MM.1S (cell line): ENCODE measurements at regions not wholly inside any gene's neighbourhood (a gene's known extent, or its start where the extent isn't known, plus 50 kb on each side); places are given as distances from the start of the nearest gene placed in this dataset.

Source experiments
- DNase-seq: peaks from one replicate; pipeline ENCODE4 v3.0.0-alpha.2; 2015
- H2AFZ ChIP-seq: fragments of 300-600 bp; sonication (generic); 2 replicates; pipeline ENCODE4 v1.6.0; 2016; ENCODE audit warnings: antibody characterized with exemption, low read length
- H3F3A ChIP-seq: fragments of 300-600 bp; sonication (generic); 2 replicates; pipeline ENCODE4 v1.6.1; 2016; ENCODE audit warnings: mild to moderate bottlenecking, antibody characterized with exemption, low read length, moderate library complexity, mixed read lengths; ENCODE audit not compliant: insufficient read depth
- H3K27ac ChIP-seq: fragments of 300-600 bp; sonication (generic); 2 replicates; pipeline ENCODE4 v1.5.1; 2016; ENCODE audit warnings: mild to moderate bottlenecking, low read length
- H3K27me3 ChIP-seq: fragments of 300-600 bp; sonication (generic); replicated peaks from 2 replicates; pipeline ENCODE4 v1.6.0; 2016; ENCODE audit warnings: low read length; ENCODE audit not compliant: insufficient read depth
- H3K36me3 ChIP-seq: fragments of 300-600 bp; sonication (generic); replicated peaks from 2 replicates; pipeline ENCODE4 v1.6.1; 2016; ENCODE audit warnings: mild to moderate bottlenecking, low read length, mixed read lengths; ENCODE audit not compliant: insufficient read depth
- H3K4me1 ChIP-seq: fragments of 300-600 bp; sonication (generic); 2 replicates; pipeline ENCODE4 v1.6.1; 2016; ENCODE audit warnings: low read length, mixed read lengths
- H3K4me2 ChIP-seq: fragments of 300-600 bp; sonication (generic); 2 replicates; pipeline ENCODE4 v1.6.0; 2016; ENCODE audit warnings: low read depth, low read length
- H3K4me3 ChIP-seq: fragments of 300-600 bp; sonication (generic); 2 replicates; pipeline ENCODE4 v1.5.1; 2016; ENCODE audit warnings: low read length, mixed read lengths
- H3K79me2 ChIP-seq: fragments of 300-600 bp; sonication (generic); 2 replicates; pipeline ENCODE4 v1.6.1; 2016; ENCODE audit warnings: mixed run types, low read length, mixed read lengths
- H3K9ac ChIP-seq: fragments of 300-600 bp; sonication (generic); 2 replicates; pipeline ENCODE4 v1.6.1; 2016; ENCODE audit warnings: low read length, mixed read lengths
- H3K9me2 ChIP-seq: fragments of 300-600 bp; sonication (generic); replicated peaks from 2 replicates; pipeline ENCODE4 v1.6.1; 2016; ENCODE audit warnings: mild to moderate bottlenecking, low read length, mixed read lengths; ENCODE audit not compliant: insufficient read depth
- H3K9me3 ChIP-seq: fragments of 300-600 bp; sonication (generic); replicated peaks from 2 replicates; pipeline ENCODE4 v1.6.1; 2016; ENCODE audit warnings: mild to moderate bottlenecking, low read length, mixed read lengths; ENCODE audit not compliant: insufficient read depth
- H4K20me1 ChIP-seq: fragments of 300-600 bp; sonication (generic); 2 replicates; pipeline ENCODE4 v1.6.1; 2016; ENCODE audit warnings: mild to moderate bottlenecking, low read length, moderate library complexity, mixed read lengths; ENCODE audit not compliant: insufficient read depth
- CTCF ChIP-seq: fragments of 300-600 bp; sonication (generic); IDR thresholded peaks from 2 replicates; pipeline ENCODE4 v1.5.1; 2016; ENCODE audit warnings: antibody characterized with exemption, low read length, mixed read lengths
- EZH2 ChIP-seq: fragments of 300-600 bp; sonication (generic); optimal IDR thresholded peaks from 2 replicates; pipeline ENCODE3; 2017; ENCODE audit warnings: low read depth, mild to moderate bottlenecking, antibody characterized with exemption, low read length, mixed read lengths
- EZH2phosphoT487 ChIP-seq: fragments of 300-600 bp; sonication (generic); IDR thresholded peaks from 2 replicates; pipeline ENCODE4 v1.6.1; 2018; ENCODE audit warnings: antibody characterized with exemption, low read length

DNA sequence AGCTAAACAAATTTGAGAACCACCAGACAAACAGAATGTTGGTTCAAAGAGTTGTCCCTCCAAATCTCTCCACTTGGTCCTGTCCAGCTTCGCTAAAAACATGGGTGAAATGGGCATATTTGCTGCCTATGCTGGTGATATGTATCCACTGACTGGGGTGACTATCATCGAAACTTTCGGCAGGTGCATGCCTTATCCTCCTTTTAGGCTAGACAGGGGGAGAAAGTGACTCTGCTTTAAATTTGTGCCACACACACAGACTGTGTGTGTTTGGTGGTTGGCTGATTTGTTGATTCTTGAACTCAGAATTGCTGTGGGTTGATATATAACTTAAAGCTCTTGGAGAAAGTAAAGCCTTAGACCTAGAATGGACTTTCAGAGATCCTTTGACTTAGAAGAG lies 324.1 kb upstream of the NT5C1B start:
- no peaks in the 10 kb centered on the region for H3K27me3 ChIP-seq
- H2AFZ ChIP-seq = no peak overlapping the region
- DNase-seq = no peak
- no peaks in the 10 kb centered on the region for H3K9me2 ChIP-seq
- no peaks in the 10 kb centered on the region for H3K4me1 ChIP-seq
- H3K9ac ChIP-seq = no peak overlapping the region
- no peak for TF ChIP-seq EZH2
- TF ChIP-seq CTCF = no peak
- TF ChIP-seq EZH2phosphoT487 = no peak
- H3K4me2 ChIP-seq = no peak overlapping the region
- H4K20me1 ChIP-seq = no peaks in the 10 kb centered on the region
- no peak overlapping the region for H3K27ac ChIP-seq
- no peaks in the 10 kb centered on the region for H3K36me3 ChIP-seq
- no peak overlapping the region for H3K4me3 ChIP-seq
- H3K9me3 ChIP-seq = no peaks in the 10 kb centered on the region
- no peaks in the 10 kb centered on the region for H3K79me2 ChIP-seq
- H3F3A ChIP-seq = no peaks in the 10 kb centered on the region

GRCh38 chr2:18912225-18912888 lies 323.0 kb upstream of the NT5C1B start:
- H2AFZ ChIP-seq = no peak overlapping the region
- no peak overlapping the region for H3K27ac ChIP-seq
- no peaks in the 10 kb centered on the region for H3F3A ChIP-seq
- no peaks in the 10 kb centered on the region for H3K4me1 ChIP-seq
- no peaks in the 10 kb centered on the region for H4K20me1 ChIP-seq
- no peak overlapping the region for H3K9ac ChIP-seq
- no peak overlapping the region for H3K4me2 ChIP-seq
- no peak overlapping the region for H3K4me3 ChIP-seq
- no peaks in the 10 kb centered on the region for H3K36me3 ChIP-seq
- H3K9me2 ChIP-seq = no peaks in the 10 kb centered on the region
- no peaks in the 10 kb centered on the region for H3K27me3 ChIP-seq
- H3K9me3 ChIP-seq = no peaks in the 10 kb centered on the region
- no peaks in the 10 kb centered on the region for H3K79me2 ChIP-seq
- TF ChIP-seq EZH2phosphoT487 (no peak), CTCF (no peak), EZH2 (no peak)
- no peak for DNase-seq

- H3K27me3 ChIP-seq = no peaks in the 10 kb centered on the region
- no peak overlapping the region for H3K4me2 ChIP-seq
- H3K4me3 ChIP-seq = no peak overlapping the region
- H3K27ac ChIP-seq = no peak overlapping the region
- no peak overlapping the region for H2AFZ ChIP-seq
- H4K20me1 ChIP-seq = no peaks in the 10 kb centered on the region
- no peaks in the 10 kb centered on the region for H3K36me3 ChIP-seq
- no peak overlapping the region for H3K9ac ChIP-seq
- no peaks in the 10 kb centered on the region for H3K4me1 ChIP-seq
- no peak for TF ChIP-seq EZH2phosphoT487
- no peak for TF ChIP-seq EZH2
- no peak for TF ChIP-seq CTCF
- no peaks in the 10 kb centered on the region for H3K79me2 ChIP-seq
- H3K9me3 ChIP-seq = no peaks in the 10 kb centered on the region
- no peaks in the 10 kb centered on the region for H3K9me2 ChIP-seq
- DNase-seq = no peak
- no peaks in the 10 kb centered on the region for H3F3A ChIP-seq
Observed at GRCh38 chr2:18911416-18911815, 322.0 kb upstream of the NT5C1B start.
